ENCODE measurements at regions not wholly inside any gene's neighbourhood (a gene's known extent, or its start where the extent isn't known, plus 50 kb on each side); places are given as distances from the start of the nearest gene placed in this dataset.

DNA sequence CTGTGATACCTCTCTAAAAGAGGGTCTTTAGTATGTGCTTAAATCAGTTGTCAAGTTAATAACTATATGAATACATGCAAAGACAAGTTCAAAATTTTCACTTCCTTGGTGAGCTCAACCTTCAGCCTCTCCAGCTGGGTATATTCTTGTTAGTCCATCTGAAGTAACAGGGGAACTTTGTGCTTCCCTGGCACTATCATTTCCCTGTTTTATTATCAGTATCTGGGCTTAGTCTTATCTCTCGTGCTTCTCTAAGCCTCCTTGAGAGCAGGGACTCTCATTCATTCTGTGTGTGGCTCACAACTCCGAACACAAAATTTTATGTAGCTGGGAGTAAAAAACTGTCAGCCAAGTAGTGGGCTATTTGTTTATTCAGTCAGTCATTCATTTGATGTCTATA is 175.9 kb upstream of the MAP3K1 start:
- Histone ChIP-seq H3K27ac (replicated peaks) (no peak overlapping the region), H3K4me3 (replicated peaks; ENCODE audit: insufficient read depth, low read length) (no peak overlapping the region), H3K27me3 (ENCODE audit: insufficient read depth, poor library complexity, severe bottlenecking) (no peaks in the 10 kb centered on the region)
- DNase-seq (ENCODE audit: low read depth in 1 of 2, low spot score in 1 of 2) = no peak
- TF ChIP-seq POLR2AphosphoS5 (IDR thresholded peaks at IDR 0.05; ENCODE audit: low read depth) (no peak), SPI1 (IDR thresholded peaks at IDR 0.05; ENCODE audit: borderline replicate concordance, low read depth) (no peak), GABPA (IDR thresholded peaks at IDR 0.05; ENCODE audit: low read depth) (no peak), CTCF (IDR thresholded peaks at IDR 0.05; ENCODE audit: insufficient read depth, low read length) (no peak), REST (IDR thresholded peaks at IDR 0.05; ENCODE audit: insufficient replicate concordance, low read depth) (no peak)

GRCh38 chr5:56638768-56639238 is 176.5 kb upstream of the MAP3K1 start:
- no peak overlapping the region for H3K27ac ChIP-seq (replicated peaks)
- H3K27me3 ChIP-seq (ENCODE audit: insufficient read depth, poor library complexity, severe bottlenecking) = no peaks in the 10 kb centered on the region
- no peak for DNase-seq (ENCODE audit: low read depth in 1 of 2, low spot score in 1 of 2)
- no peak overlapping the region for H3K4me3 ChIP-seq (replicated peaks; ENCODE audit: insufficient read depth, low read length)
- TF ChIP-seq POLR2AphosphoS5 (IDR thresholded peaks at IDR 0.05; ENCODE audit: low read depth) (no peak), REST (IDR thresholded peaks at IDR 0.05; ENCODE audit: insufficient replicate concordance, low read depth) (no peak), GABPA (IDR thresholded peaks at IDR 0.05; ENCODE audit: low read depth) (no peak), SPI1 (IDR thresholded peaks at IDR 0.05; ENCODE audit: borderline replicate concordance, low read depth) (no peak), CTCF (IDR thresholded peaks at IDR 0.05; ENCODE audit: insufficient read depth, low read length) (no peak)

DNA sequence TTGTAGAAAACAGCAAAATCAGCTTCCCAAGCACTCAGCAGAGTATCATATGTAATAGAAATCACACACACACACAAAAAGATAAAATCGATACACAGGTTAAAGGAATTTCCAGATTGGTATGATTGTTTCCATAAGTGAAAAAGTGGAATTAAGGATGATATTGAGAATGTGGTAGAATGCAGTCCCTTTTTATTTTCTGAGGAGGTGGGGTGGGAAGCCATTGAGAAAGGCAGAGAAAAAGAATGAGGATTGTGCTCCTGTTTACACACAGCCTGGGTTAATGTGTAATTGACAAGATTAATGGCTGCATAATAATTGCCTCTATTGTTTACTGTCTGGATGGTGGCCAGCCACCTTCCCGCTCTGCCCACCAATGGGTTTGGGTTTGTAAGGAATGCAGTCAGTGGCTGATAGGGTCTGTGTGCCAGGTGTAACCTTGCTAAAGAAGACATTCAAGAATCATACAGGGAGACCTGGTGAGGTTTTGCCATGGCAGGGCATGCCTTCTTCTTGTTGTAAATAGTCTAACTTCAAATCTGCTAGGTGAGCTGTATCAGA is 177.2 kb upstream of the MAP3K1 start:
- TF ChIP-seq GABPA (IDR thresholded peaks at IDR 0.05; ENCODE audit: low read depth) = no peak
- TF ChIP-seq POLR2AphosphoS5 (IDR thresholded peaks at IDR 0.05; ENCODE audit: low read depth) = no peak
- TF ChIP-seq SPI1 (IDR thresholded peaks at IDR 0.05; ENCODE audit: borderline replicate concordance, low read depth) = no peak
- TF ChIP-seq REST (IDR thresholded peaks at IDR 0.05; ENCODE audit: insufficient replicate concordance, low read depth) = no peak
- no peak for TF ChIP-seq CTCF (IDR thresholded peaks at IDR 0.05; ENCODE audit: insufficient read depth, low read length)
- Histone ChIP-seq H3K4me3 (replicated peaks; ENCODE audit: insufficient read depth, low read length) (no peak overlapping the region), H3K27me3 (ENCODE audit: insufficient read depth, poor library complexity, severe bottlenecking) (no peaks in the 10 kb centered on the region), H3K27ac (replicated peaks) (no peak overlapping the region)
- DNase-seq (ENCODE audit: low read depth in 1 of 2, low spot score in 1 of 2) = no peak

All from HL-60 (cell line).